SK-N-MC (cell line): ENCODE measurements at regions not wholly inside any gene's neighbourhood (a gene's known extent, or its start where the extent isn't known, plus 50 kb on each side); places are given as distances from the start of the nearest gene placed in this dataset.

Experiments
- DNase-seq: peaks from one replicate; pipeline ENCODE4 v3.0.0-alpha.2; 2011; ENCODE audit warnings: low read depth, low spot score
- H3K27ac ChIP-seq: fragments of 200-600 bp; sonication (generic); 2 replicates; pipeline ENCODE4 v1.5.1; 2016; ENCODE audit warnings: mixed run types
- H3K36me3 ChIP-seq: fragments of 200-600 bp; sonication (generic); 2 replicates; pipeline ENCODE4 v1.6.1; 2017; ENCODE audit warnings: antibody characterized with exemption, low read length, mixed read lengths; ENCODE audit not compliant: insufficient read depth
- H3K4me3 ChIP-seq: fragments of 200-600 bp; sonication (generic); 2 replicates; pipeline ENCODE4 v1.5.1; 2016
- H3K9ac ChIP-seq: fragments of 200-600 bp; sonication (generic); 2 replicates; pipeline ENCODE4 v1.8.0; 2017; ENCODE audit warnings: mixed run types, mixed read lengths; ENCODE audit not compliant: insufficient read length
- H3K9me3 ChIP-seq: fragments of 200-600 bp; sonication (generic); 2 replicates; pipeline ENCODE4 v1.6.1; 2017; ENCODE audit warnings: low read depth, mild to moderate bottlenecking, antibody characterized with exemption, low read length, moderate library complexity, mixed read lengths
- EZH2 ChIP-seq: fragments of 200-600 bp; sonication (generic); IDR thresholded peaks from one replicate; pipeline ENCODE4 v1.6.1; 2017; ENCODE audit warnings: antibody characterized with exemption
- FOXP2 ChIP-seq: optimal IDR thresholded peaks from 2 replicates; pipeline ENCODE3; 2011; ENCODE audit warnings: mild to moderate bottlenecking, moderate library complexity; ENCODE audit not compliant: insufficient read depth; ENCODE audit errors: extremely low read length, control extremely low read depth
- POLR2AphosphoS5 ChIP-seq: IDR thresholded peaks from 2 replicates; pipeline ENCODE4 v1.6.1; 2012; ENCODE audit warnings: mild to moderate bottlenecking, low read depth, low read length, borderline replicate concordance

DNA sequence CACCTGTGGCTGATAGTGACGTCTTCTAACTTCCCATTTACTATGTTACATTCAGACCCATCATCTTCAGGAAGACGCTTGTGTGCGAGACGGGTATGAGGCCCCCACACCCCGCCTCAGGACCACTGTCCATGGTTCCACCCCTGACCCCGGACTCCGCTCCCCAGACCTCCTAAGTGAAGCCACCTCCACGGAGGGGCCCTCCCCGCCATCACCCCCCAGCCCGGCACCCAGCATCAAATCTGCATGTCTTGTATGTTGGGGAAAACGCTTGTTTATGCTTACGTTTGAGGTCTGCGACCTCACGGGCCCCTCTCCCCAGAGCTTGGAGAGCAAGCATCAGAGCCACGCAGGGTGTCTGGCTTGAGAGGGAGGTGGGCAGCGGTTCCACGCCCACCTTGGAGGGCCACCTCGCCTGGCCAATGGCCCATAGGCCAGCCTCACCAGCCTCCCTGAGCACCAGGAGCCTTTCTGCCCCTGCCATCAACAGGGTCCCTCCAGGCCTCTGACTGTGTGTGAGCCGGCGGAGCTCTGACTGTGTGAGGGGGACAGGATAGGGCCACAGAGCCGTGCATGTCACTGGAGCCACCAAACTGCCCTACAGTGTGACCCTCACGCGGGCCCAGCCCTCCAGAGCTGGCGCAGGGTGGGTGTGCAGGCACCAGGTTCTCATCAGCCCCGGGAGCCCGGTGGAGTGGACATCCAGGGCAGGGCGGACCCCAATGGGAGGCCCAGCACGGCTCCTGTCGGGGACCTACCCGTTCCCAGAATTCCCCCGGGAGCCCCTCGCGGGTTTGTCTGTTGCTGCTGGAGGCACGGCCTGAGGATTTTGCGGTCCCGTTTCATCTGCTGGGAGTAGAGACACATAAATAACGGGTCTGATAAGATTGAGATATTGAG lies 88.4 kb upstream of the NKX1-1 start:
- Histone ChIP-seq H3K36me3 (no peaks in the 10 kb centered on the region), H3K9me3 (no peaks in the 10 kb centered on the region), H3K4me3 (no peak overlapping the region), H3K9ac (no peak overlapping the region), H3K27ac (no peak overlapping the region)
- DNase-seq, result no peak
- TF ChIP-seq FOXP2, result no peak
- TF ChIP-seq POLR2AphosphoS5, result no peak
- no peak for TF ChIP-seq EZH2

DNA sequence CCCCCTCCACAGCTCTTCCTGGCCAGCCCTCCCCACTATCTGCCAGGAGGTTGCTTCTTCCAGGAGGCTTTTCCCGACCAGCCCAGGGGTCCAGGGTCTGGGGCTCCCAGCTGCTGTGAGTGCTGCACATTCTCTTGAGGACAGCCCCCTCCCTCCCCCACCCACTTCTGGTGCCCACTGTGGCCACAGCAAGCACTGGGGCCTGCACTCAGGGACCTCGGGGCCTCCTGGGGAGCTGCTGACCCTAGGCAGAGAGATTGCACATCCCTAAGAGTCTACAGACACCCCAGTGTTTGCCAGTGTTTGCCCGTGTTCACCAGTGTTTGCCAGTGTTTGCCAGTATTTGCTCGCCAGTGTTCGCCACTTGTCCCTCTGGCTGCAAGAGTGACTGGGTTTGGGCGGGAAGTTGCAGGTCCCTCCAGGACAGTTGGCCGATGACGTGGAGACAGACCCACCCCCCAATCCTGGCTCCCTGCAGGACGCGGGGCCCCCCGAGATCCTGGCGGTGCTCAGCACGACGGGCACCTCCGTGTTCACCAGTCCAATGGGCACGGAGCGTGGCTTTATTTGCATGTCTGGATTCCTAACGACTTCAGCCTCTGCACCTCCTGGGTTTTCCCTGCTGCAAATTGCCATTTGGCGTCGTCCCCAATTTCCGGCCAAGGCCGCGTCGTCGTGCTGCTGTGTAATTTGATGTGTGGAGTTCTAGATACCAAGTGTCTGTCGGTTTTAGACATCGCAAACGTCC lies 87.5 kb upstream of the NKX1-1 start:
- no peak overlapping the region for H3K9ac ChIP-seq
- no peak overlapping the region for H3K4me3 ChIP-seq
- TF ChIP-seq FOXP2 (no peak), EZH2 (peak; percentile 70)
- H3K9me3 ChIP-seq, result no peaks in the 10 kb centered on the region
- H3K27ac ChIP-seq, result no peak overlapping the region
- no peak for DNase-seq
- no peaks in the 10 kb centered on the region for H3K36me3 ChIP-seq

DNA sequence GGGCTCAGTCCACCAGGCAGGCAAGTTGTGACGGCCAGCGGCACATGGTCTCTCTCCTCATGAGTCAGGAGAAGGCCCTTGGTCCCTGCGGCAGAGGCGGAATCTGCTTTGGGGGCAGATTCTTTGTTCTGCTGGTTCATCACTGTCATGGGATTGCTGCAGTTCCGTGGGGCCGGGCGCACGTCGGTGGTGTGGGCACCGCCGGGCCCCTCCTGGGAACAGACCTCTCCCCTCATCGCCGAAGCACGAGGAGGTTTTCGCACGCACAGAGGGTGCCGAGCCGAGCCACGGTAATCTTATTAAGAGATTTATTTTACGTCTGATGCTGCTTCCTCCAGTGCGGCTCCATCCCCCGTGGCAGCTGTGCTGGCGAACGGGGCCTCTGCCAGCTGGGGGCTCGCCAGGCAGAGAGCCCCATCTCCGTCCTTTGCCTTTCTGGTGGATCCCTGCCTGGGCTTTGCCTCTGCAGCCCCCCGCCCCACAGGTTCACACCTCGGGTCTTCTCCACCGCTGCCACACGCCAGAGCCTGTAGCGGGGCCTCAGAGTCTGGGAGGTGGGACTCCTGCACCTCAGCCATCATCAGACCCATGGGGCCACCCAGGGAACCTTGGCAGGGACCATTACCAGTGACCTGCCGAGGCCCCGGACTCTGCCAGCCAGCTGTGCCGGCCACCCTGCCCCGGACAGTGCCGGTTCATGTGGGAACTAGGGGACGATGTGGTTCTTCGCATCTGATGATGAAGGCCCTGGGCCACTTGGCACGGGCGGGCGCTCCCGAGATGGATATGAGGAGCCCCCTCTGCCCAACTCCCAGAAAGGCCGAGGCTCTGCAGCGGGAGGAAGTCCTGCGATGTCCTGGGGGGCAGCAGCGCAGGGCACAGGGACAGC lies 86.7 kb upstream of the NKX1-1 start:
- H3K4me3 ChIP-seq, result no peak overlapping the region
- no peaks in the 10 kb centered on the region for H3K36me3 ChIP-seq
- no peak for DNase-seq
- H3K27ac ChIP-seq, result no peak overlapping the region
- H3K9ac ChIP-seq, result no peak overlapping the region
- TF ChIP-seq FOXP2, result no peak
- no peak for TF ChIP-seq POLR2AphosphoS5
- TF ChIP-seq EZH2, result no peak
- H3K9me3 ChIP-seq, result no peaks in the 10 kb centered on the region

DNA sequence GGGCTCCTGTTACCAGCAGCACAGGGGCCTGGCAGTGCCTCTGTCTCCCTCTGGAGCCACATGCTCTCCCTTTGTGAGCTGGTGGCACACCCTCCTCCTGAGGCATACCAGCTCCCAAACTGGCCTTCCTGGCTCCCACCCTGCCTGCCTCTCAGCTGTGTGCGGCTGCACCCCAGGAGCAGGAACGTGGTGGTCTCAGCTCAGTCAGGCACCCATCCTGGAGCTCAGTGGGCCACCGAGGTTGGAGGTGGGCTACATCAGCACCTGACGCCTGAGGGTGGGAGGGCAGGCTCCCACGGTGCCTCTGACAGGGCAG lies 85.9 kb upstream of the NKX1-1 start:
- Histone ChIP-seq H3K27ac (no peak overlapping the region), H3K9me3 (no peaks in the 10 kb centered on the region), H3K4me3 (no peak overlapping the region), H3K9ac (no peak overlapping the region), H3K36me3 (no peaks in the 10 kb centered on the region)
- DNase-seq, result no peak
- TF ChIP-seq POLR2AphosphoS5, result no peak
- TF ChIP-seq EZH2, result no peak
- no peak for TF ChIP-seq FOXP2

DNA sequence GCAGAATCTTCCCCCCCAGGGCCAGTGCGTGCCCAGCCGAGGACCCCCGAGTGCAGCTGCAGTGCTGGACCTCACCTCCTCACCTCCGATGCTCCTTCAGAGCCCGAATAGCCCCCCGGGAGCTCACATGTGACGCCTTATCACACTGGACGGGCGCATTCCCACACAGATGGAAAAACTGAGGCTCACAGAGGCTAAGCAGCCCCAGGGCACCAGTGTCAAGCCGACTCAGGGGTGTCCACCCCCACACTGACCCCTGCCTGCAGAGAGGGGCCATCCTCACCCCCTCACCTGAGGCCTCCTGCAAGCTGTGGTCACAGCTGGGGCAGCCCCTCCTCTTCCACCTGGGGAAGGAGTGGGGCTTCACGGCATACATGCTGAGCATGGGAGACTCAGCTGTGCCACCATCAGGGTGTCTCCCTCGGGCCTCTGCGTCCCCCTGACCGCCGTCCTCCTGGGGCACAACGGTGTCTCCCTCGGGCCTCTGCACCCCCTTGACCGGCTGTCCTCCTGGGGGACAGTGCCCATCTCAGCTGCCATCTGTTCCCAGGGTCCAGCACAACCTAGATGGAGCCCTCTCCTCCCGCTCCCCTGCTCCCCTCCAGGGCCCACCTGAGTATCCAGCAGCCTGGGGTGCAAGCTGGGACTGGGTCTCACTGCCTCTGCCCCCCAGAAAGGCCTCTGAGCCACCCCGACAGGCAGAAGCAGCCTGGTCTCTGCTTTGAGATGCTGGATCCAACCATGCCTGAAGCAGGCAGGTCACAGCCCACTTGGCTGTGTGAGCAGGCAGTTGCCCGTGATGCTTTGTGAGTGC lies 85.3 kb upstream of the NKX1-1 start:
- H3K27ac ChIP-seq, result no peak overlapping the region
- H3K9me3 ChIP-seq, result no peaks in the 10 kb centered on the region
- no peak for DNase-seq
- H3K36me3 ChIP-seq, result no peaks in the 10 kb centered on the region
- H3K4me3 ChIP-seq, result no peak overlapping the region
- no peak for TF ChIP-seq FOXP2
- TF ChIP-seq POLR2AphosphoS5, result no peak
- TF ChIP-seq EZH2, result no peak
- H3K9ac ChIP-seq, result no peak overlapping the region

DNA sequence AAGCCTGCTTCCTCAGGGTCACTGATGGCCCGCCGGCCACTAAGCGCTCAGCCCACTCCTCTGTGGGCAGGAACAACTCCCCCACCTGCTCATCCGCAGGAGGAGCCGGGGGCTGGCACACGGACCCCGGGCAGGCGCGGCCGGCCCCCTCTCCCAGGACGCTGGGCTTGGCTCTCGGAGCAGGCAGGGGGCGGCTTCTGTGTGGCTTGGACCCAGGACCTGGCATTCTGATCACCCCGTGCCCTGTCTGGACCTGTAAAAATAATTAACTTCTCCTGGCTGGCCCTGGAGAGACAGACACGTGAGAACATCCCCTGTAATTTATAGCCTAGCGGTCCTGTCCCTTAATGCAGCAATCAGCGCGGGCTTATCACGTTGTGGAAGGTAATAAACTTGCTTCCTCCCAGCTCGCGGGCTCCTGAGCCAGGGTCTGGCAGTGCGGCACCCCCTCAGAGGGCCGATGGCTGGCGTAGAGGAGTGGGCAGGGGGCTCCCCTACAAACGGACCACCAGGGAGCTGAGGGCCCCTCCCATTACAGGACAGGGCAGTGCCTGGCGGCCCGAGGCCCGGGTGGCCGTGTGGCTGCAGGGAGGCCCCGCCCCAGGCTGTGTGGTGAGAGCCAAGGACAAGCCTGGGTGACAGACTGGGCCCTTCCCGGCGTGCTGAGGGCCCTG lies 84.5 kb upstream of the NKX1-1 start:
- H3K27ac ChIP-seq, result no peak overlapping the region
- H3K9me3 ChIP-seq, result 0 out of 2 replicates have a peak, but pooled peaks cover under 1% of the 10 kb centered on the region
- TF ChIP-seq FOXP2 (no peak), EZH2 (no peak)

DNA sequence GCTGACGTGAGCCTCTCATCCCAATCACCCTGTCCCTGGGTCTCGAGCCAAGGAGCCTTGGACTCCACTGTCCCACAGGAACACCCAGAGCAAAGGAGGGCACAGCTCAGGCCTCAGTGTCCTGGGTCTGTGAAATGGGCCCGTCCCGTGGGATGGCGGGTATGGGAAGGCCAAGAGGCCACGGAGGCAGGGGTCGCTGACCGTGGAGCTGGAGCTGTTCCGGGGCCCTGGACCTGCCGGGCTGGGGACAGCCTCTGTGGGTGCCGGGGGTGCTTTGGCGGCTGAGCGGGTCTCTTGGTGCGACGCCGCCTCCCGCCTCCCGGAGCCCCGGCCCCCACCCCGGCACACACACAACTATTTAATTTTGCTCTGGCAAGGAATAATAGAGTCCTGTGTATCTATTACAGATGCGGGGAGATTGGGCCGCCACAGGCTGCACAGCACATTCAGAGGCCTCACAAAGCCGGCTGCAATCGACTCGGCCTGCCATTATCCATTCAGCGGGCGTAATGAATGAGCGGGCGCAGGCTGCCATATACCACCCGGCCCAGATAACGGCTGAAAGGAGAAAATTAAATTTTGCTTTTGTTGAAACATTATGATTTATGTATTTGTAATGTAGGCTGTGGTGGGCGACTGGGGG lies 83.9 kb upstream of the NKX1-1 start:
- no peak for DNase-seq
- TF ChIP-seq EZH2 (no peak), POLR2AphosphoS5 (no peak), FOXP2 (no peak)

More for the DNA sequence above, 84.5 kb upstream of the NKX1-1 start:
- H3K36me3 ChIP-seq, result no peaks in the 10 kb centered on the region
- no peak for DNase-seq
- H3K4me3 ChIP-seq, result no peak overlapping the region
- no peak overlapping the region for H3K9ac ChIP-seq

More for the DNA sequence above, 83.9 kb upstream of the NKX1-1 start:
- Histone ChIP-seq H3K4me3 (no peak overlapping the region), H3K36me3 (no peaks in the 10 kb centered on the region), H3K27ac (no peak overlapping the region), H3K9me3 (0 out of 2 replicates have a peak, but pooled peaks cover 3% of the 10 kb centered on the region), H3K9ac (no peak overlapping the region)
